ENCODE measurements at regions not wholly inside any gene's neighbourhood (a gene's known extent, or its start where the extent isn't known, plus 50 kb on each side); places are given as distances from the start of the nearest gene placed in this dataset.

DNA sequence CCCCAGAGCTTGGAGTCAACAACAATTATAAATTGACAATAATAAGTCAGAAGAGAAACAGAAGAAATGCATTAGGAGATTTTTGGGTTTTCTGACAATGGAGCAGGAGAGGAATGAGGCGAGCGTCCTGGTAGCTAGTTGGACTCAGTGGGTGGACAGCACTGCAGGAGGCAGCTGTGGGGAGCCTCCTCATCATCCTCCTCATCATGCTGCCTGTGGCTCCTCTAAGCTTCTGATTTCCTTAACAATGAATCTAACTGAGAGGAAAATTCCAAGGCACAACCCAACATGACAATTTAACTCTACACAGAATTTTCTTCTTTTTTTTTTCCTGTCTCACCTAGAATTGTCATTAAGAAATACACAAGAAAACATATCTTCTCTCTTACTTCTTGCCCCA is 357.1 kb upstream of the NOCT start:
- no peak for TF ChIP-seq CTCF (IDR thresholded peaks at IDR 0.05)

DNA sequence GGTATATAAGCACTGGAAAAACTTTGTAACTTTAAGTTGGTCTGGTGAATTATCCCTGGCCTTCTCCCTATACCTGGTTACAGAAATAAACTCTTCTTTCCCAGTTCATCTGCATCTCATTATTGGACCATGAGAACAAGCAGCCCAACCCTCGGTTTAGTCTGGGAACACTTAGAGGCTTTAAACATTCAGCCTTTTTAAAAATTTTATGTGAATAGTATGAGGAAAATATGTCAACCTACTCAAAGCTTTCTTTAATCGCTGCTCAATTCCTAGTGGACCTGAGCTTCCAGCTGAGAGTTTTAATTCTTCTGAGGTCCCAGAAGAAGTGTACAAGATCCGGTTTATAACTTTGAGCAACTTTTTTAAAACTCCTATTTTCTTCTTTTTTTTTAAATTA is 358.6 kb upstream of the NOCT start:
- TF ChIP-seq CTCF (IDR thresholded peaks at IDR 0.05), result no peak

DNA sequence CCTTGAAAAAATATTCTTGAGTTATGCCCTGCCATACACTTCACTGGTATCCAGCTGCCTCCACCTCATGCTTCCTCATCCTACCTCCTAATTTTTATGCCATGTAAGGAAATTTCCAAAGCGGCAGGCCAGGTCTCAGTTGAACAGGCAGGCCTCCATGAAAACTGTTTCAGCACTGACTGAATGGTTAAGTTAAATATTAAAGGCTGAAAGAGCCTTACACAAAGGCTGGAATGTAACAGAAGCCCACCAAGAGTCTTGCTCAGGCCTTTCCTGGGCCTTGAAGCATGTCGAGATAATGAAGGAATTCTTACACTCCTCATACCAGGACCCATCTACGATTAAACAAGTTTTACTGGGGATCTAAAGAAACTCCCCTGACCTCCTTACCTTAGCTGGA is 359.6 kb upstream of the NOCT start:
- no peak for TF ChIP-seq CTCF (IDR thresholded peaks at IDR 0.05)

- no peak for TF ChIP-seq CTCF (IDR thresholded peaks at IDR 0.05)
Measured at GRCh38 chr4:138655286-138655685, 360.3 kb upstream of the NOCT start.

- TF ChIP-seq CTCF (IDR thresholded peaks at IDR 0.05), result no peak
Measured at GRCh38 chr4:138650929-138651448, 364.6 kb upstream of the NOCT start.

GRCh38 chr4:138650495-138650894 is 365.1 kb upstream of the NOCT start:
- TF ChIP-seq CTCF (IDR thresholded peaks at IDR 0.05), result no peak

DNA sequence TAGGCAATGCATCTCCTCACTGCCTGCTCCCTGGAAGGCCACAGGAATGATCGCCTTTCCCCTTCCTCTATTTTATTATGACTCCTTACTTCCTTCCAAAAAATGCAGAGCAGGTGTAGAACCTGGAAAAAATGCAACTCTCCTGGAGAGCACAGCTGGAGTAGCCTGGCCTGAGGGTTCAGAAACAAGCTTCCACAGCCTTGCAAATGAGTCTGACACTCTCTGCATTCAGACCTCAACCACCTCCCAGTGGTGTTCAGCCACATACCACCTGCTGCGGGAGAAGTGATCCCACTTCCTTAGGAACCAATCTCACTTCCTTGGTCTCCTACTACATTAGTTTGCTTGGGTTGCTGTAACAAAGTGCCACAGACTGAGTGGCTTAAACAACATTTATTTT is 368.1 kb upstream of the NOCT start:
- TF ChIP-seq CTCF (IDR thresholded peaks at IDR 0.05), result no peak

- no peak for TF ChIP-seq CTCF (IDR thresholded peaks at IDR 0.05)
Measured at GRCh38 chr4:138646383-138646782, 369.2 kb upstream of the NOCT start.

Data from LNCAP (cell line).